ENCODE measurements at regions not wholly inside any gene's neighbourhood (a gene's known extent, or its start where the extent isn't known, plus 50 kb on each side); places are given as distances from the start of the nearest gene placed in this dataset.
"Not testable (repeated sequence)": the region's sequence is repeated elsewhere in the genome, so short reads cannot be mapped to it uniquely, and the experiment has no call there.

DNA sequence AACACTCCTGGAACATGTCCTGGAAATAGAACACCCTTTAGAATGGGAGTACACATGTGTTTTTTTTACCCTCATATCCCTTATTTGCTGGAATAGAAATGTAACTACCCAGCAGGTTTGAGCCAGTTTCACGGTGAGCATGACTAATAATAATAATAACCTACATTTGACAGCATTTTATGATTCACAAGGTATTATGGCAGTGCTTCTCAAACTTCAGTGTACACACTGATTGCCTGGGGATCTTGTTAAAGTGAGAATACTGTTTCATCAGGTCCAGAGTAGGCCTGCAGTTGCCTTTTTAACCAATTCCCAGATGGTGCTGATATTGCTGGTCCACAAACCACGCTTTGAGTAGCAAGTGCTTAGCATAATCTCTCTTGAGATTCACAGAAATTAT, 63.9 kb downstream of the NFKBIZ start:
- DNase-seq: no peak

DNA sequence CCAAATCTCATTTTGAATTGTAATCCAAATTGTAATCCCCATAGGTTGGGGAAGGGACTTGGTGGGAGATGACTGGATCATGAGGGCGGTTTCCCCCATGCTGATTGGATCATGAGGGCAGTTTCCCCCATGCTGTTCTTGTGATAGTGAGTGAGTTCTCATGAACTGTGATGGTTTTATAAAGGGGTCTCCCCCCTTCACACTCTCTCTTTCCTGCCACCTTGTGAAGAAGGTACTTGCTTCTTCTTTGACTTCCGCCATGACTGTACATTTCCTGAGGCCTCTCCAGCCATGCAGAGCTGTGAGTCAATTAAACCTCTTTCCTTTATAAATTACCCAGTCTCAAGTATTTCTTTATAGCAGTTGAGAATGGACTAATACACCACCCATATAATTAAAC, 68.4 kb downstream of the NFKBIZ start:
- not testable (repeated sequence) for DNase-seq

DNA sequence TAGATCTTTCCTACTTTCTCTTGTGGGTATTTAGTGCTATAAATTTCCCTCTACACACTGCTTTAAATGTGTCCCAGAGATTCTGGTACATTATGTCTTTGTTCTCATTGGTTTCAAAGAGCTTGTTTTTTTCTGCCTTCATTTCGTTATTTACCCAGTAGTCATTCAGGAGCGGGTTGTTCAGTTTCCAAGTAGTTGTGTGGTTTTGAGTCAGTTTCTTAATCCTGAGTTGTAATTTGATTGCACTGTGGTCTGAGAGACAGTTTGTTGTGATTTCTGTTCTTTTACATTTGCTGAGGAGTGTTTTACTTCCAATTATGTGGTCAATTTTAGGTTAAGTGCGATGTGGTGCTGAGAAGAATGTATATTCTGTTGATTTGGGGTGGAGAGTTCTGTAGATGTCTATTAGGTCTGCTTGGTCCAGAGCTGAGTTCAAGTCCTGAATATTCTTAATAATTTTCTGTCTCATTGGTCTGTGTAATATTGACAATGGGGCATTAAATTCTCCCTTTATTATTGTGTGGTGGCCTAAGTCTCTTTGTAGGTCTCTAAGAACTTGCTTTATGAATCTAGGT, 72.9 kb downstream of the NFKBIZ start:
- not testable (repeated sequence) for DNase-seq

DNA sequence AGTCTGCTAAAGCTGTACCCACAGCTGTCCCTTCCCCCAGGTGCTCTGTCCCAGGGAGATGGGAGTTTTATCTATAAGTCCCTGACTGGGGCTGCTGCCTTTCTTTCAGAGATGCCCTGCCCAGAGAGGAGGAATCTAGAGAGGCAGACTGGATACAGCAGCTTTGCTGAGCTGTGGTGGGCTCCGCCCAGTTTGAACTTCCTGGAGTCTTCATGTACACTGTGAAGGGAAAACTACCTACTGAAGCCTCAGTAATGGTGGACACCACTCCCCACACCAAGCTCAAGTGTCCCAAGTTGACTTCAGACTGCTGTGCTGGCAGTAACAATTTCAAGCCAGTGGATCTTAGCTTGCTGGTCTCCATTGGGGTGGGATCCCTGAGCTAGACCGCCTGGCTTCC, 75.3 kb downstream of the NFKBIZ start:
- not testable (repeated sequence) for DNase-seq

DNA sequence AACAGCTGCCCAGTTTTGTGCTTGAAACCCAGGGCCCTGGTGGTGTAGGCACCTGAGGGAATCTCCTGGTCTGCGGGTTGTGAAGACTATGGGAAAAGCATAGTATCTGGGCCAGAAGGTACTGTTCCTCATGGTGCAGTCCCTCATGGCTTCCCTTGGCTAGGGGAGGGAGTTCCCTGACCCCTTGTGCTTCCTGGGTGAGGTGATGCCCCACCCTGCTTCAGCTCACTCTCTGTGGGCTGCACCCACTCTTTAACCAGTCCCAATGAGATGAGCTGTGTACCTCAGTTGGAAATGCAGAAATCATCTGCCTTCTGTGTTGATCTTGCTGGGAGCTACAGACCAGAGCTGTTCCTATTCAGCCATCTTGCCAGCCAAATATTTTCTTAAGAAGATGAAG, 75.8 kb downstream of the NFKBIZ start:
- DNase-seq: not testable (repeated sequence)

DNA sequence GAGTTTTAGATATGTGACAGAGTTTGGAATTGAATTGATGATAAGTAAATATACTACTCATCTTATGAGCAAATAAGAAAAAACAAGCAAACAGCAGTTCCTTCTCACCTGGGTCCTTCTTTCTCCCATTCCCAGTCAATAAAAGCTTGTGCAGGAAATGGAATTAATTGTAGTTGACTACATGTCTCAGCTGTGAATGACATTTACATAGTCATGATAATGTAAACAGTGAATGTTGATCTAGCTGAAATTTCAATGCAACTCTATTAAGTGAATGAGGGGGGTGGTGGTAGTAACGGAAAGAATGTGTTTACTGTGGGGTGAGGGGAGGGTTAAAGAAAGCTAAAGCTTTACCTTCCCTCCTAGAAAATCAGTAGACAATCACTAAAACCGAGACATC, 76.2 kb downstream of the NFKBIZ start:
- no peak for DNase-seq

DNA sequence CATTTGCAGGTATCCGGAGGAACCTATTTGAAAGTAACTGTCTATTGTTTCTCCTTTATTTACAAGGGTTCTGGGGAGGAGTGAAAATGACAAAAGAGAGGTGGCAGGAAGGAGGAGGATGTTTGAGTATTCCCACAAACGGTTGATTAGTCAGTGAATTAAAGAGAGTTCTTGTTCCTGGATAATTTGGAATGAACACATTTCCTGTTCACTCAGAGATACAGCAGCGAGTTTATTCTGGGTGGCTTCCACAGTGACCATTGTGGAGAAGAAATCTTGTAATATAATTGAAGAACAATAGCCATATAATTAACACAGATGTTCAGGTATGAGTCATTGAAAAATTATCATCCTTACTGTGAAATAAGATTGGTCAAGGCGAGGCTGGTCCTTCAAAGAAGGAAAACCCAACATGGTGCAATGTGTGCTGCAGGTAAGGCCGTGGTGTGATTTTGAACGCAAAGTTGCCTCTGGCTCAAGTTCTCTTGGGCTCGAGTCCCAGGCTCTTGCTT, 77.3 kb downstream of the NFKBIZ start:
- DNase-seq: no peak

DNA sequence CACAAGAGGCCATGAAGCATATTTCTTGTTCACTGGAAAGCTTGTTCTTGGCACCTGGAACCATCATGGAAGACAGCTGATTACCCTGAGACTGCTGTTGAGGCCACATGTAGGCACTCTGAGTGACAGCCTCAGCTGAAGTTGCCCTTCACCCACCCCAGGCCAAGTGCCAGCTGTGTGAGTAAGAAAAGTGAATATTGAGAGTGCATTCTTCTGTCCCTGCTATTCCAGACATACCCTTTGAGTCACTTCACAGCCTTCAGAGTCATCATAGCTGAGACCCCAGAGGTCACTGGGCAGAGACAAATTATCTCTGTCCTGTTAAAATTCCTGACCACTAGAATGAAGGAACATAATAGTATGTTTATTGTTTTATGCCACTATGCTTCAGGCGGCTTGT, 79.6 kb downstream of the NFKBIZ start:
- no peak for DNase-seq

DNA sequence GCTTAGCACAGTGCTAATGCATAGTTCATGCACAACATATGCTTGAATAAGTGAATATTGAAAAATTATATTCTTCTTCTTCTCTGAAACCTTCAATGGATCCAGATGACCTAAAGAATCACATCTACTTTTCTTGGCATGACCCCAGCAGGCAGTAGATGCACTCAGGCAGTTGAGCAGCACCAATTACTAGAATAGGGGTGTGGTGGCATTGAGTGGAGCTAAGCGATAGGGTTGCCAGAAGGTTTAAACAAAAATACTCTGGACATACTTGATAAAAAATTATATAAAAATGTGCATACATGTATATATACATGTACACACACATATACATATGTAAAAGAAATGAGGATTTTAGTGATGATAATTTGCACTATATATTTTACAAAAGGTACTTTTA, 81.8 kb downstream of the NFKBIZ start:
- DNase-seq: no peak

DNA sequence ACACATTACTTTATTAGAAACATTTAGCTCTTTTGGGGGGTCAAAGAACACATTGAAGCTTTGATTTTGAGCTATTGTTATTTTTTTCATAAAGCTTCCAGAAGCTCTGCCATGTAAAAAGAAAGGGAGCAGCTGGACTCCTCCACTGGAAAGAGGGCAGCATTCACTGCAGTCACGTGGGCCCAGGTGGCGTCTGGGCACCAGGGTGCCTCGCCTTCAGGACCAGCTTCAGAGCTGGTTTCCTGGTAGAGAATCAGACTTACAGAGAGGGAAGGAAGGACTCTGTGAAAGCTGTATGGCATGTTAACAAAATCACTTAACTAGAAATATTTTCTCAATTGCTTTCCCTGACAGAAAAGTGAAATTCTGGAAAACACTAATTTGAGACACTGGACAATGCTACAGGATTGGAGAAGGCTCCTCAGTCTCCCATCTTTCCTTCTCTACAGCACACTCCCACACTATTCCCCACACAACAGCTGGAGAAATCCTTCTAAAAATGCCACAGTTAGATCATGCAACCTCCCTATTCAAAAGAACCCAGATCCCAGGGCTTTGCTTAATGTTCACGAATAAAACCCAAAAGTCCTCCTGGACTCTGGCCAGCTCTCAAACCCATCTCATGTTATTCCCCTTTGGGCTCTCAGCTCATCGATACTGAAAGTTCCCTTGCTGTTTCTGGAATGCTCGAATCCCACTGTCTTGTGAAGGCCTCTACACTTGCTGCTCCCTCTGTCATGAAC, 83.2 kb downstream of the NFKBIZ start:
- DNase-seq: no peak

DNA sequence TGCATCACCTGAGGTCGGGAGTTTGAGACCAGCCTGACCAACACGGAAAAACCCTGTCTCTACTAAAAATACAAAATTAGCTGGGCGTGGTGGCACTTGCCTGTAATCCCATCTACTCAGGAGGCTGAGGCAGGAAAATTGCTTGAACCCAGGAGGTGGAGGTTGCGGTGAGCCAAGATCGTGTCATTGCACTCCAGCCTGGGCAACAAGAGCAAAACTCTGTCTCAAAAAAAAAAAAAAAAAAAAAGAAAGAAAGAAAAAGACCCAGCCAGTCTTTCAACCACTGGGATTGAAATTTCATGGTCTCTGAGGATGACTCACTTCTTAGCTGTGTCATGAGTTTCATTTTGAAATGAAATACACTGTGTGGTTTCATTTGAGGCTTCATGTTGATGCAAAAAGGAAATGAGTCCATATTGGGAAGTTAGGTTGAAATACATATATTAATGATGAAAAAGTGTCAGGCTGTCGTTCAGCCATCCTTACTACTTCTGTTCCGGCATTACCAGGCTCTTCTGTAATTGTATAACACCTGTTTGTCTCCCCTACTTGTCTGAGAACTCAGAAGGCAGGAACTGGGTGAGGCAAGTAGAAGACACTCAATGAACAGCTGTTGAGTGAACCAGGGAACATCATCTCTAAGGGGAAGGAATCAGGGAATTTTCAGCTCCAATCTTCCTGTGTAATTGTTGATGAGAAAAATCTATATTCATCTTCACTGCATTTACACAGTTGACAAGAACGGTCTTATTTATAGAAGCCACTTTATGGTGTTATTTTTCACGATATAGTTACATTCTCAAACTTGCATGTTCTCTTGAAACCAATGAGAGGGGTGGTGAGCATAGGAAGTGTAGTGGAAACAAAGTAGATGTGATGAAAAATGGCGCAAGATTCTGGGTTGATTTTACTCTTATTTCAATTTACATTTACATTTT, 87.4 kb downstream of the NFKBIZ start:
- no peak for DNase-seq

DNA sequence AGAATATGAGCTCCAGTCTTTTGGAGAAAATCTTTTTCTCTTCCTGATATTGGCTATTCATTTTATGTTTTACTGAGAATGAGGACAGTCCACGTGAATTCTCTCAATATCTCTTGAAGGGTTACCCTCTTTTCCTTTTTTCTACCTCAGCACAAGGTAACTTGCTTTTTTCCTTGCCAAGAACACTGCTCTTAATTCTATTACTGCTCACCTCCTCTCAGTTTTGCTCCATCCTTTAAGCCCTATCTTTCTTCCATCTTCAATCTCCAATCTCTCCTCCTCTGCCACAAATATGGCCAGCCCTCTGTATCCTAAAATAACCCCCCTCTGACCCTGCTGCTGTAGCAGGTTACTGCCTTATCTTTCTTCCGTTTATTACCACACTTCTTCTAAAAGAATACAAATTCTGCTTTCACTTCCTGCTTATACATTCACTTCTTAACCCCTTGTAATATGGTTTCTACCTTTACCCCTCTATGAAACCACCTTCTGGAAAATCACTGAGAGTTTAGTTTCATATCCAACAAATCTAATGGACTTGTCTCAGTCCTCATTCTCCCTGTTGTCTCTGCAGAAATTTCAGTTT, 89.0 kb downstream of the NFKBIZ start:
- DNase-seq: no peak

DNA sequence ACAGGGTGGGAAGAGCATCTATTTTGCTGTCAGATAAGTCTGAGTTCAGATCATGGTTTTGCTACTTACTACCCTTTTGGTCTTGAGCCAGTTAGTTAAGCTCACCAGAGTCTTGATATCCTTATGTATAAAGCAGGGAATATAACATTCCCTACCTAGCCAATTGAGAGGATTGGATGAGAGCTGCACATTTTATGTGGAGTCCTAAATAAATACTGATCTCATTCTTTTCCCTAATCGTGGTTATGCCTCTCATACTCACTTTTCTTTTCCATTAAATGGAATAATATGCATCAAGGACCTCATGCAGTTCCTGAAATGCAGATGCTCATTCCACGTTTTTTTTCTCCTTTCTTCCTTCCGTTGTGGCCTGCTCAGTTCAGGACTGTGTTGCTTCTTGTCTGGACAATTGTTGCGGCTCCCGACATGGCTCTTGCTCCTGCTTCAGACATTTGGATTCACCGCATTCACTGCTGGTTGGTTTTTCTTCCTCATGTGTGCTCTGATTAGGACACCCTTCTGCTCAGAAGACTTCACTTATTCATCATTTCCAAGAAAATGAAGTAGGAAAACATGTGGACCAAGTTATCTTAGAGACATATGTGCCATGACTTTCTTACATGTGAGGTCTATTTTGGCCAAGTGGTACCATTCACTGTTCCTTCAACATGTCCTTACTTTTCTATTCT, 90.2 kb downstream of the NFKBIZ start:
- DNase-seq: no peak

DNA sequence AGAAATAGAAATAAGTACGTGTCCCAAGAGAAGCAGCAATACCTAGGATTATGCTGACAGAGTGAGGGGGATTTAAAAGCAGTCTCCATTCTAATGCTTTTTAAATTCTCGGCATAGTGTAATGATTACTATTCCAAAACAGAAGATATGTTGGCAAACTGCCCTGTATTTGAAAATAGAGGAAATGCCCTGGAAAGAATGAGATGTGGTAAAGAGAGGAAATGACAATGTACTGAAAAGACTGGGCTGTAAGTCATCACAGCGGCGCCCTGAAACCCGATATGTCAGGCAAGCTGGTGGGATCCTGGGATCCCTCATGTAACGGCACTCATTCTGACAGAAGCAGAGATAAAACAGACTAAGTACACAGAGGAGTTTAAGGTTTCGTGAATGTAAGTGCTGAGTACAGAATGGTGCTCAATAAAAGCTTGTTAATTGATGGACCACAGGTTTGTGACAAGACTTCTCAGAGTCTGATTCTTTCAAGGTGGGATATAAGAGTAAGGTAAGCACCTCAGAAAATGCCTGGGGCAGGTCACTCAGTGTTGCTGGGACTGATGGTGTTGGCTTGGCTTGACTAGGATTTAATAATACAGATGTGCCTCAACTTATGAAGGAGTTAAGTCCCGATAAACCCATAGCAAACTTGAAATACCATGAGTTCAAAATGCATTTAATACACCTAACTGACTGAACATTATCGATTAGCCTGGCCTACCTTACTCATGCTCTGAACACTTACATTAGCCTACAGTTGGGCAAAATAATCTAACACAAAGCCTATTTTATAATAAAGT, 91.4 kb downstream of the NFKBIZ start:
- no peak for DNase-seq

DNA sequence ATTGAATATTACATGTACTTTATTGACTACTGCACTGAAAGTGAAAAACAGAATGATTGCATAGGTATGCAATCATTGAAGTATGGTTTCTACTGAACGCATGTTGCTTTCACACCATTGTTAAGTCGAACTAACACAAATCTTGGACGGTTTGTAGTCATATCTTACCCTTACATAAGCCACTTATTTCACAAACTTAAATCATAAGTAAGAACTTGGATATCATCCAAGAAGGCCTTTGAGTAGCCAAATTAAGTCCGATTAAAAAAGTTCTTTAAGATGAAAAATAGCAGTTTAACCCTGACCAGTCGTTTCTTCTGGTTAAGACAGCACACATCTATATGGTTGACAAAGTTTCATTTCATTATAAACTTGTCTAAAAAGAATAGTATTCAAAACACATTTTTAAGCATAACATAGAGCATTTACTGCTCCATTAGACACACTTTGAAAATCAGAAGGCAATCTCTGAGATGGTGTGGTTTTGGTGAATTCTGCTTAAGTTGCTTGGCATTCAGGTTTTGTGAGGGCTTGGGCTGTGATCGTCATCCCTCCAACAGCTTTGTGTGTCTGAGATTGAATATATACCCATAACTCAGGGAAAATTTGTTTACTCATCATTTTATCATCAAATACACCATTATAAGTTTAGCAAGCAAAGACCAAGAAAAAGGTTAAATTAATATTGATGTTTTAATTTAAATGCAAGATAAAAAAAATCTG, 92.2 kb downstream of the NFKBIZ start:
- no peak for DNase-seq

DNA sequence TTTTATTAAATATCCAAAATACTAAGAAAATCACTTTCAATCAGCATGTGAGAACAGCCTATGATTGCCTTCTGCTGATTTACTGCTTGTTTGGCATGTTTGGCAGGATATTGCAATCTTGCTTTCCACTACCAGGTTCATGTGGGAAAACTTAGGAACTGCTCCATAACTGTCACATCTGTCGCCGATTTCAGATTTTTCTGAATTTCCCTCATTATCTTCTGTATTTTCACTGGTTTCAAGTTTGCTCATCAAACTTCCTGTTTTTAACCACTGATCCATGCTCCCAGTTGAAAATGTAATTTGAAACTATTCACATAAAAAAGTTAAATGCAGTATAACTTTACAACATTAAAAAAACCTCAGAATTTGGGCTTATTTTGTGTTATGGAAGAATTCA, 93.0 kb downstream of the NFKBIZ start:
- no peak for DNase-seq

DNA sequence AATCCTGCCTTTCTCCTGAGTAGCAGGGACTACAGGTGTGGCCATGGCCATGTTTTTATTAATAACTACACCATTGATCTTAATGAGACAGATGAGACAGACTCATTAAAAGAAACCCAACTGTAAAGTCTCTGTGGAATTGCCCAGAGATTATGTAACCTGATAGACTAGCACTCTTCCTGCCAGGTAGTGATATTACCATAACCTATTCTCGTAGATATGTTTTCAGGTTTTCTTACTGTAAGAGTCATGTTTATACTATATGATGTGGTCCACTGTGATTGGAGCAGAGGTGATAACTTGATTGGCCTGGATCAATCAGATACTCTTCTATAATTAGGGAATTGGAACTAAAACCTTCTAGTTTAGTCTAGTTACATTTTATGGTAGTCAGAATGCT, 93.7 kb downstream of the NFKBIZ start:
- DNase-seq: no peak

DNA sequence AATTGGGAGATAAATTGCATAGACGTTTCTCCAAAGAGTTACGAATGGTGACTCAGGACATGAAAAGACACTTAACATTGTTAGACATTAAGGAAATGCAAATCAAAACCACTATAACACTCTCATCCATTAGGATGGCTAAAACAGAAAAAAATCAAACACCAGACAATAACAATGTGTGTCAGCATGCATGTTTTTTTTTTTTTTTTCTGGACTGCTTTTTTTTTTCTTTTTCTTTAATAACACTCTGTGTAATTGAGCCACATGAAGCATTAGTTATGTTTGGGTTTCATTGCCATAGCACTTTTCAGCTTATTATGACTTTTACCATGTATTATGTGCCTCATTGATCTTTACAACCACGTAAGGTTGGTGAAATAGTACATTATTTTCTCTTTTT, 95.0 kb downstream of the NFKBIZ start:
- DNase-seq: no peak

DNA sequence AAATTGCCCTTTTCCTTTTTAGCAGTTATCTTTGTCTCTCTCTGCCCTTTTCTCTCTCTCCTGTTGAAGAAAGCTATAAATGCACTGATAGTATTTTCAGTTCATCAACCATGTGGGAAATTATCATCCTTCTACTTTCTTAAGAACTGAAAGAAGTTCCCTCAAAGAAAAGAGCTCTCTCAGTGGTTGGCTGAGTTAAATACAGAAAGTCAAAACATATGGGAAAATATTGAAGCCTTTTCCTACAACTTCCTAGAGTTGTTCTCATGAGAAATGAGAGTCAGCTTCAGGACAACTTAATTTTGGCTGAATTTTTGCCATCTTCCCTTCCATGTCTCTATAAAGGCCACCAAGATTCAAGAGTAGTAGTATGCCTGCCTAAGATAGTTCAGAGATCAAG, 96.7 kb downstream of the NFKBIZ start:
- DNase-seq: no peak

DNA sequence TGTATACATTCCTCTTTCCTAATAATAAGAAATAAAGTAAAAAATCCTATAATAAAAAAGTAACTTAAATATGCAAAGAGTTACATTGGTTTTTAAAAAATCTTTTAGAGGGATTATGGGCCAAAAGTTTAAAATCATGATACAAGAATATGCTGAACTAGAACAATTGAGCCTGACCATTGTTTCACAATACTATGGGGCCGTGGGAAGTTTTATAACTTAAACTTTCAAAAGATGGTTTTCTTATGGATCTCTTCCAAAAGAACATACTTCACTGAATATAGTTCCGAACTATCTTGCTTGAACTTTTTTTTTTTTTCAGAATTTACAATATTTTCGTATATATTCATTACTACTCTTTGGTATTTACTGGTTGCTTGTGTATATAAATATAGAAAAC, 97.6 kb downstream of the NFKBIZ start:
- DNase-seq: no peak

DNA sequence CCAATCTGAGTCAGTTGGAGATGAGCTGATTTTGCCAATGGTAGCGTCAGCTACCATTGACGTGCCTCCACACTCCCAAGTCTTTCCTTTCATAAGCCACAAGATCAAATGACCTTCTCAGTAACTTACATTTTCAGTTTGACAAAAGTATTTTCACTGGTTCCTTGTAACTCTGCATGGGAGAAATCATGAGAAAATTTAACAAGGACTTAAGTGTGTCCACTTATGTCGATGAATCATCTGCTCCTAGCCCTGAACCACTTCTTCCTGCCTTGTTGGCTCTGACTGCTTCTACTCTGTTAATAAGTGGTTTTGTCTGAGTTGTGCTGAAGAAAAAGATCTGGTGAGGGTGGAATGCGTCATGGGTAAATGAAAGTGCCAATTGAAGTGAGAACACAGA, 101.2 kb downstream of the NFKBIZ start:
- no peak for DNase-seq
